HEK293 (cell line): ENCODE measurements at regions not wholly inside any gene's neighbourhood (a gene's known extent, or its start where the extent isn't known, plus 50 kb on each side); places are given as distances from the start of the nearest gene placed in this dataset.

Experiments
- EGR2 ChIP-seq: fragments of 450-650 bp; formaldehyde crosslinking; IDR thresholded peaks from 2 replicates; pipeline ENCODE4 v1.5.1; 2016; ENCODE audit warnings: low read depth, missing biosample characterization, missing genetic modification characterization
- GFI1B ChIP-seq: fragments of 450-650 bp; formaldehyde crosslinking; IDR thresholded peaks from 2 replicates; pipeline ENCODE4 v1.5.1; 2016; ENCODE audit warnings: missing biosample characterization, missing genetic modification characterization
- GLI4 ChIP-seq: fragments of 450-650 bp; formaldehyde crosslinking; IDR thresholded peaks from 2 replicates; pipeline ENCODE4 v1.5.1; 2016; ENCODE audit warnings: missing biosample characterization, missing genetic modification characterization
- SP2 ChIP-seq: fragments of 450-650 bp; formaldehyde crosslinking; IDR thresholded peaks from 2 replicates; pipeline ENCODE4 v1.5.1; 2016; ENCODE audit warnings: missing biosample characterization, missing genetic modification characterization
- ZBTB17 ChIP-seq: fragments of 450-650 bp; formaldehyde crosslinking; IDR thresholded peaks from 2 replicates; pipeline ENCODE4 v1.5.1; 2016; ENCODE audit warnings: missing biosample characterization, missing genetic modification characterization
- ZBTB26 ChIP-seq: fragments of 450-650 bp; formaldehyde crosslinking; optimal IDR thresholded peaks from 2 replicates; pipeline ENCODE3; 2016; ENCODE audit warnings: missing biosample characterization, mild to moderate bottlenecking, missing genetic modification characterization
- ZBTB44 ChIP-seq: fragments of 450-650 bp; IDR thresholded peaks from 2 replicates; pipeline ENCODE4 v1.5.1; 2018; ENCODE audit warnings: missing biosample characterization, mild to moderate bottlenecking, missing genetic modification characterization
- ZBTB48 ChIP-seq: fragments of 450-650 bp; formaldehyde crosslinking; IDR thresholded peaks from 2 replicates; pipeline ENCODE4 v1.5.1; 2016; ENCODE audit warnings: missing biosample characterization, missing genetic modification characterization
- ZEB2 ChIP-seq: fragments of 450-650 bp; formaldehyde crosslinking; IDR thresholded peaks from 2 replicates; pipeline ENCODE4 v1.5.1; 2016; ENCODE audit warnings: missing biosample characterization, missing genetic modification characterization
- ZFHX2 ChIP-seq: fragments of 450-650 bp; formaldehyde crosslinking; conservative IDR thresholded peaks from 2 replicates; pipeline ENCODE4 v1.5.1; 2016; ENCODE audit warnings: missing biosample characterization, missing genetic modification characterization
- ZNF140 ChIP-seq: fragments of 450-650 bp; formaldehyde crosslinking; IDR thresholded peaks from 2 replicates; pipeline ENCODE4 v1.5.1; 2016; ENCODE audit warnings: missing biosample characterization, missing genetic modification characterization
- ZNF202 ChIP-seq: fragments of 450-650 bp; formaldehyde crosslinking; IDR thresholded peaks from 2 replicates; pipeline ENCODE4 v1.5.1; 2016; ENCODE audit warnings: missing biosample characterization, missing genetic modification characterization, borderline replicate concordance
- ZNF214 ChIP-seq: fragments of 450-650 bp; formaldehyde crosslinking; IDR thresholded peaks from 2 replicates; pipeline ENCODE4 v1.5.1; 2017; ENCODE audit warnings: missing biosample characterization, mild to moderate bottlenecking, missing genetic modification characterization, borderline replicate concordance
- ZNF266 ChIP-seq: fragments of 450-650 bp; formaldehyde crosslinking; IDR thresholded peaks from 2 replicates; pipeline ENCODE4 v1.5.1; 2016; ENCODE audit warnings: missing biosample characterization, missing genetic modification characterization, low read depth
- ZNF341 ChIP-seq: fragments of 450-650 bp; formaldehyde crosslinking; IDR thresholded peaks from 2 replicates; pipeline ENCODE4; 2016; ENCODE audit warnings: low read depth, missing biosample characterization, missing genetic modification characterization
- ZNF416 ChIP-seq: fragments of 450-650 bp; formaldehyde crosslinking; IDR thresholded peaks from 2 replicates; pipeline ENCODE4 v1.5.1; 2016; ENCODE audit warnings: missing biosample characterization, missing genetic modification characterization
- ZNF473 ChIP-seq: fragments of 450-650 bp; formaldehyde crosslinking; IDR thresholded peaks from 2 replicates; pipeline ENCODE4 v1.5.1; 2017; ENCODE audit warnings: missing biosample characterization, missing genetic modification characterization
- ZNF571 ChIP-seq: fragments of 450-650 bp; formaldehyde crosslinking; IDR thresholded peaks from 2 replicates; pipeline ENCODE4 v1.5.0; 2017; ENCODE audit warnings: missing biosample characterization, missing genetic modification characterization
- ZNF596 ChIP-seq: fragments of 450-650 bp; IDR thresholded peaks from 2 replicates; pipeline ENCODE4 v1.5.0; 2018; ENCODE audit warnings: missing biosample characterization, mild to moderate bottlenecking, missing genetic modification characterization, moderate library complexity
- ZNF621 ChIP-seq: fragments of 450-650 bp; formaldehyde crosslinking; IDR thresholded peaks from 2 replicates; pipeline ENCODE4 v1.5.1; 2017; ENCODE audit warnings: missing biosample characterization, missing genetic modification characterization
- ZNF623 ChIP-seq: fragments of 450-650 bp; formaldehyde crosslinking; IDR thresholded peaks from 2 replicates; pipeline ENCODE4 v1.5.1; 2016; ENCODE audit warnings: missing biosample characterization, missing genetic modification characterization
- ZNF776 ChIP-seq: fragments of 450-650 bp; formaldehyde crosslinking; IDR thresholded peaks from 2 replicates; pipeline ENCODE4 v1.5.0; 2017; ENCODE audit warnings: missing biosample characterization, missing genetic modification characterization, borderline replicate concordance
- ZNF830 ChIP-seq: fragments of 450-650 bp; IDR thresholded peaks from 2 replicates; pipeline ENCODE4 v1.5.0; 2018; ENCODE audit warnings: missing biosample characterization, missing genetic modification characterization, low read depth, mild to moderate bottlenecking, moderate library complexity
- ZSCAN30 ChIP-seq: fragments of 450-650 bp; IDR thresholded peaks from 2 replicates; pipeline ENCODE4 v1.5.1; 2018; ENCODE audit warnings: missing biosample characterization, mild to moderate bottlenecking, missing genetic modification characterization, moderate library complexity
- TF ChIP-seq, protein P1 (sequence below): fragments of 450-650 bp; formaldehyde crosslinking; IDR thresholded peaks from 2 replicates; pipeline ENCODE4 v1.5.1; 2017; ENCODE audit warnings: missing biosample characterization, missing genetic modification characterization
- TF ChIP-seq, protein P2 (sequence below): sonication (generic); formaldehyde crosslinking; IDR thresholded peaks from 2 replicates; pipeline ENCODE4 v1.8.1; 2022; ENCODE audit warnings: mild to moderate bottlenecking, moderate library complexity, missing genetic modification reagents
- TF ChIP-seq, protein P3 (sequence below): fragments of 450-650 bp; formaldehyde crosslinking; IDR thresholded peaks from 2 replicates; pipeline ENCODE4 v1.5.1; 2016; ENCODE audit warnings: missing biosample characterization, missing genetic modification characterization
- TF ChIP-seq, protein P4 (sequence below): fragments of 450-650 bp; formaldehyde crosslinking; IDR thresholded peaks from 2 replicates; pipeline ENCODE4 v1.5.0; 2017; ENCODE audit warnings: missing biosample characterization, missing genetic modification characterization, borderline replicate concordance
- TF ChIP-seq, protein P5 (sequence below): fragments of 450-650 bp; formaldehyde crosslinking; IDR thresholded peaks from 2 replicates; pipeline ENCODE4 v1.5.1; 2017; ENCODE audit warnings: missing biosample characterization, missing genetic modification characterization

DNA sequence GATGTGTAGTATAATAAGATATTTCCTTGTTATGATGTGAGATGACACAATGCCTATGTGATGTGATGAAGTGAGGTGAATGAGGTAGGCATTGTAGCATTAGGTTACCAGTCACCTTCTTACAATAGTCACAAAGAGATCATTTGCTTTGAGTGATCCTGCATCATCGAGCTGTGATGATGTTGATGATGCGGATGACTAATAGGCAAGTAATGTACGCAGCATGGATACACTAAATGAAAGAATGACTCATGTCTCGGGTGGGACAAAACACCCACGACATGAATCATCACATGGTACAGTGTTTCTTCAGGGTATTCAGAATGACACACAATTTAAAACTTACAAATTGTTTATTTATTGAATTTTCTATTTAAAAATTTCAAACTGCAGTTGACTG is 806.3 kb upstream of the GJE1 start (continued):
- TF ChIP-seq, protein P1, sequence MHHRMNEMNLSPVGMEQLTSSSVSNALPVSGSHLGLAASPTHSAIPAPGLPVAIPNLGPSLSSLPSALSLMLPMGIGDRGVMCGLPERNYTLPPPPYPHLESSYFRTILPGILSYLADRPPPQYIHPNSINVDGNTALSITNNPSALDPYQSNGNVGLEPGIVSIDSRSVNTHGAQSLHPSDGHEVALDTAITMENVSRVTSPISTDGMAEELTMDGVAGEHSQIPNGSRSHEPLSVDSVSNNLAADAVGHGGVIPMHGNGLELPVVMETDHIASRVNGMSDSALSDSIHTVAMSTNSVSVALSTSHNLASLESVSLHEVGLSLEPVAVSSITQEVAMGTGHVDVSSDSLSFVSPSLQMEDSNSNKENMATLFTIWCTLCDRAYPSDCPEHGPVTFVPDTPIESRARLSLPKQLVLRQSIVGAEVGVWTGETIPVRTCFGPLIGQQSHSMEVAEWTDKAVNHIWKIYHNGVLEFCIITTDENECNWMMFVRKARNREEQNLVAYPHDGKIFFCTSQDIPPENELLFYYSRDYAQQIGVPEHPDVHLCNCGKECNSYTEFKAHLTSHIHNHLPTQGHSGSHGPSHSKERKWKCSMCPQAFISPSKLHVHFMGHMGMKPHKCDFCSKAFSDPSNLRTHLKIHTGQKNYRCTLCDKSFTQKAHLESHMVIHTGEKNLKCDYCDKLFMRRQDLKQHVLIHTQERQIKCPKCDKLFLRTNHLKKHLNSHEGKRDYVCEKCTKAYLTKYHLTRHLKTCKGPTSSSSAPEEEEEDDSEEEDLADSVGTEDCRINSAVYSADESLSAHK (tag by site-specific recombination) = no peak
- TF ChIP-seq, protein P2, sequence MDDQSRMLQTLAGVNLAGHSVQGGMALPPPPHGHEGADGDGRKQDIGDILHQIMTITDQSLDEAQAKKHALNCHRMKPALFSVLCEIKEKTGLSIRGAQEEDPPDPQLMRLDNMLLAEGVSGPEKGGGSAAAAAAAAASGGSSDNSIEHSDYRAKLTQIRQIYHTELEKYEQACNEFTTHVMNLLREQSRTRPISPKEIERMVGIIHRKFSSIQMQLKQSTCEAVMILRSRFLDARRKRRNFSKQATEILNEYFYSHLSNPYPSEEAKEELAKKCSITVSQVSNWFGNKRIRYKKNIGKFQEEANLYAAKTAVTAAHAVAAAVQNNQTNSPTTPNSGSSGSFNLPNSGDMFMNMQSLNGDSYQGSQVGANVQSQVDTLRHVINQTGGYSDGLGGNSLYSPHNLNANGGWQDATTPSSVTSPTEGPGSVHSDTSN (CRISPR knock-in tag) = no peak
- no peak for TF ChIP-seq ZNF571
- TF ChIP-seq EGR2 (tag by site-specific recombination) = no peak
- no peak for TF ChIP-seq GFI1B
- TF ChIP-seq, protein P3, sequence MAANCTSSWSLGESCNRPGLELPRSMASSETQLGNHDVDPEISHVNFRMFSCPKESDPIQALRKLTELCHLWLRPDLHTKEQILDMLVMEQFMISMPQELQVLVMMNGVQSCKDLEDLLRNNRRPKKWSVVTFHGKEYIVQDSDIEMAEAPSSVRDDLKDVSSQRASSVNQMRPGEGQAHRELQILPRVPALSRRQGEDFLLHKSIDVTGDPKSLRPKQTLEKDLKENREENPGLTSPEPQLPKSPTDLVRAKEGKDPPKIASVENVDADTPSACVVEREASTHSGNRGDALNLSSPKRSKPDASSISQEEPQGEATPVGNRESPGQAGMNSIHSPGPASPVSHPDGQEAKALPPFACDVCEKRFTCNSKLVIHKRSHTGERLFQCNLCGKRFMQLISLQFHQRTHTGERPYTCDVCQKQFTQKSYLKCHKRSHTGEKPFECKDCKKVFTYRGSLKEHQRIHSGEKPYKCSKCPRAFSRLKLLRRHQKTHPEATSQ = no peak
- no peak for TF ChIP-seq ZNF416 (tag by site-specific recombination)
- TF ChIP-seq ZNF140 (tag by site-specific recombination) = no peak
- TF ChIP-seq GLI4 = no peak
- TF ChIP-seq ZNF341 = no peak
- TF ChIP-seq ZBTB17 = peak; percentile 74; the same call in 1 of the 2 replicates
- TF ChIP-seq ZNF473 (tag by site-specific recombination) = no peak
- TF ChIP-seq ZNF202 (tag by site-specific recombination) = no peak
- no peak for TF ChIP-seq ZNF266 (tag by site-specific recombination)
- peak; percentile 20; the same call in 1 of the 2 replicates for TF ChIP-seq ZNF623 (tag by site-specific recombination)
- TF ChIP-seq, protein P4, sequence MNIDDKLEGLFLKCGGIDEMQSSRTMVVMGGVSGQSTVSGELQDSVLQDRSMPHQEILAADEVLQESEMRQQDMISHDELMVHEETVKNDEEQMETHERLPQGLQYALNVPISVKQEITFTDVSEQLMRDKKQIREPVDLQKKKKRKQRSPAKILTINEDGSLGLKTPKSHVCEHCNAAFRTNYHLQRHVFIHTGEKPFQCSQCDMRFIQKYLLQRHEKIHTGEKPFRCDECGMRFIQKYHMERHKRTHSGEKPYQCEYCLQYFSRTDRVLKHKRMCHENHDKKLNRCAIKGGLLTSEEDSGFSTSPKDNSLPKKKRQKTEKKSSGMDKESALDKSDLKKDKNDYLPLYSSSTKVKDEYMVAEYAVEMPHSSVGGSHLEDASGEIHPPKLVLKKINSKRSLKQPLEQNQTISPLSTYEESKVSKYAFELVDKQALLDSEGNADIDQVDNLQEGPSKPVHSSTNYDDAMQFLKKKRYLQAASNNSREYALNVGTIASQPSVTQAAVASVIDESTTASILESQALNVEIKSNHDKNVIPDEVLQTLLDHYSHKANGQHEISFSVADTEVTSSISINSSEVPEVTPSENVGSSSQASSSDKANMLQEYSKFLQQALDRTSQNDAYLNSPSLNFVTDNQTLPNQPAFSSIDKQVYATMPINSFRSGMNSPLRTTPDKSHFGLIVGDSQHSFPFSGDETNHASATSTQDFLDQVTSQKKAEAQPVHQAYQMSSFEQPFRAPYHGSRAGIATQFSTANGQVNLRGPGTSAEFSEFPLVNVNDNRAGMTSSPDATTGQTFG = no peak
- no peak for TF ChIP-seq ZNF830
- TF ChIP-seq ZFHX2 = no peak; the same call in 1 of the 2 replicates
- no peak for TF ChIP-seq ZBTB48 (tag by site-specific recombination)
- TF ChIP-seq ZSCAN30 (tag by site-specific recombination) = no peak
- no peak for TF ChIP-seq ZNF214 (tag by site-specific recombination)
- TF ChIP-seq ZNF621 = no peak
- TF ChIP-seq ZNF596 = no peak
- TF ChIP-seq, protein P5, sequence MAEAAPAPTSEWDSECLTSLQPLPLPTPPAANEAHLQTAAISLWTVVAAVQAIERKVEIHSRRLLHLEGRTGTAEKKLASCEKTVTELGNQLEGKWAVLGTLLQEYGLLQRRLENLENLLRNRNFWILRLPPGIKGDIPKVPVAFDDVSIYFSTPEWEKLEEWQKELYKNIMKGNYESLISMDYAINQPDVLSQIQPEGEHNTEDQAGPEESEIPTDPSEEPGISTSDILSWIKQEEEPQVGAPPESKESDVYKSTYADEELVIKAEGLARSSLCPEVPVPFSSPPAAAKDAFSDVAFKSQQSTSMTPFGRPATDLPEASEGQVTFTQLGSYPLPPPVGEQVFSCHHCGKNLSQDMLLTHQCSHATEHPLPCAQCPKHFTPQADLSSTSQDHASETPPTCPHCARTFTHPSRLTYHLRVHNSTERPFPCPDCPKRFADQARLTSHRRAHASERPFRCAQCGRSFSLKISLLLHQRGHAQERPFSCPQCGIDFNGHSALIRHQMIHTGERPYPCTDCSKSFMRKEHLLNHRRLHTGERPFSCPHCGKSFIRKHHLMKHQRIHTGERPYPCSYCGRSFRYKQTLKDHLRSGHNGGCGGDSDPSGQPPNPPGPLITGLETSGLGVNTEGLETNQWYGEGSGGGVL (tag by site-specific recombination) = no peak
- no peak for TF ChIP-seq ZNF776 (tag by site-specific recombination)
- no peak for TF ChIP-seq ZBTB44
- TF ChIP-seq SP2 = no peak
- TF ChIP-seq ZBTB26 (tag by site-specific recombination) = no peak
- peak; percentile 85 for TF ChIP-seq ZEB2
